NCI-H748 (cell line): ENCODE measurements at regions not wholly inside any gene's neighbourhood (a gene's known extent, or its start where the extent isn't known, plus 50 kb on each side); places are given as distances from the start of the nearest gene placed in this dataset.
"Not testable (repeated sequence)": the region's sequence is repeated elsewhere in the genome, so short reads cannot be mapped to it uniquely, and the experiment has no call there.

ENCODE experiments used
- DNase-seq: peaks from one replicate; lab custom pipeline; 2025; ENCODE audit not compliant: unreplicated experiment; lab: John Stamatoyannopoulos, UW

- no peak for DNase-seq
Measured at GRCh38 chr2:193843675-193844074, 1648.9 kb upstream of the TMEFF2 start.

- no peak for DNase-seq
Measured at GRCh38 chr2:193841384-193842150, 1646.8 kb upstream of the TMEFF2 start.

GRCh38 chr2:193837111-193837738, 1642.5 kb upstream of the TMEFF2 start:
- DNase-seq: no peak

- DNase-seq: not testable (repeated sequence)
Measured at GRCh38 chr2:193836424-193837006, 1641.8 kb upstream of the TMEFF2 start.

- not testable (repeated sequence) for DNase-seq
Measured at GRCh38 chr2:193833895-193834294, 1639.2 kb upstream of the TMEFF2 start.

- no peak for DNase-seq
Measured at GRCh38 chr2:193824474-193824873, 1629.7 kb upstream of the TMEFF2 start.

- DNase-seq: no peak
Measured at GRCh38 chr2:193818801-193819499, 1624.2 kb upstream of the TMEFF2 start.

GRCh38 chr2:193816008-193816407, 1621.3 kb upstream of the TMEFF2 start:
- DNase-seq: no peak

- no peak for DNase-seq
Measured at GRCh38 chr2:193810533-193810932, 1615.8 kb upstream of the TMEFF2 start.

GRCh38 chr2:193808877-193809276, 1614.1 kb upstream of the TMEFF2 start:
- no peak for DNase-seq

- DNase-seq: peak; percentile 48
Measured at GRCh38 chr2:193806088-193806774, 1611.5 kb upstream of the TMEFF2 start.

- DNase-seq: no peak
Measured at GRCh38 chr2:193796847-193797246, 1602.1 kb upstream of the TMEFF2 start.

GRCh38 chr2:193793914-193794313, 1599.2 kb upstream of the TMEFF2 start:
- no peak for DNase-seq

- no peak for DNase-seq
Measured at GRCh38 chr2:193783681-193784080, 1588.9 kb upstream of the TMEFF2 start.

GRCh38 chr2:193778293-193778692, 1583.6 kb upstream of the TMEFF2 start:
- DNase-seq: no peak

- peak; percentile 65 for DNase-seq
Measured at GRCh38 chr2:193776988-193777387, 1582.3 kb upstream of the TMEFF2 start.

GRCh38 chr2:193774166-193774565, 1579.4 kb upstream of the TMEFF2 start:
- DNase-seq: no peak

GRCh38 chr2:193751299-193751698, 1556.6 kb upstream of the TMEFF2 start:
- DNase-seq: no peak

- DNase-seq: no peak
Measured at GRCh38 chr2:193749485-193749884, 1554.8 kb upstream of the TMEFF2 start.

GRCh38 chr2:193743089-193743488, 1548.4 kb upstream of the TMEFF2 start:
- DNase-seq: peak; percentile 99

GRCh38 chr2:193738892-193739291, 1544.2 kb upstream of the TMEFF2 start:
- no peak for DNase-seq
